NCI-H1436 treated with DMSO at 0.1 percent for 48 hours (cell line): ENCODE measurements at regions not wholly inside any gene's neighbourhood (a gene's known extent, or its start where the extent isn't known, plus 50 kb on each side); places are given as distances from the start of the nearest gene placed in this dataset.

ENCODE experiments used
- DNase-seq: peaks from one replicate; lab custom pipeline; 2025; lab: John Stamatoyannopoulos, UW

GRCh38 chr5:104223885-104224773 is 661.5 kb upstream of the NUDT12 start:
- no peak for DNase-seq

GRCh38 chr5:104218200-104218599 is 655.6 kb upstream of the NUDT12 start:
- DNase-seq: no peak

- no peak for DNase-seq
Observed at GRCh38 chr5:104213216-104213615, 650.6 kb upstream of the NUDT12 start.

GRCh38 chr5:104199771-104200170 is 637.2 kb upstream of the NUDT12 start:
- DNase-seq: no peak

GRCh38 chr5:104198156-104198555 is 635.6 kb upstream of the NUDT12 start:
- no peak for DNase-seq

GRCh38 chr5:104189909-104190308 is 627.3 kb upstream of the NUDT12 start:
- no peak for DNase-seq

- no peak for DNase-seq
Observed at GRCh38 chr5:104189031-104189430, 626.4 kb upstream of the NUDT12 start.

GRCh38 chr5:104187656-104188055 is 625.1 kb upstream of the NUDT12 start:
- DNase-seq: no peak

GRCh38 chr5:104186510-104186909 is 623.9 kb upstream of the NUDT12 start:
- DNase-seq: no peak

GRCh38 chr5:104186100-104186499 is 623.5 kb upstream of the NUDT12 start:
- no peak for DNase-seq

- no peak for DNase-seq
Observed at GRCh38 chr5:104184264-104184663, 621.7 kb upstream of the NUDT12 start.

- DNase-seq: no peak
Observed at GRCh38 chr5:104178829-104179456, 616.4 kb upstream of the NUDT12 start.

- no peak for DNase-seq
Observed at GRCh38 chr5:104178066-104178465, 615.5 kb upstream of the NUDT12 start.

- DNase-seq: no peak
Observed at GRCh38 chr5:104177651-104178050, 615.1 kb upstream of the NUDT12 start.

GRCh38 chr5:104172976-104173375 is 610.4 kb upstream of the NUDT12 start:
- DNase-seq: no peak

- no peak for DNase-seq
Observed at GRCh38 chr5:104171958-104172690, 609.5 kb upstream of the NUDT12 start.

- DNase-seq: no peak
Observed at GRCh38 chr5:104170926-104171325, 608.3 kb upstream of the NUDT12 start.

GRCh38 chr5:104146652-104147051 is 584.1 kb upstream of the NUDT12 start:
- DNase-seq: no peak

- no peak for DNase-seq
Observed at GRCh38 chr5:104139840-104140239, 577.3 kb upstream of the NUDT12 start.

- DNase-seq: no peak
Observed at GRCh38 chr5:104130320-104130719, 567.7 kb upstream of the NUDT12 start.

- DNase-seq: no peak
Observed at GRCh38 chr5:104128348-104128747, 565.8 kb upstream of the NUDT12 start.

- no peak for DNase-seq
Observed at GRCh38 chr5:104126980-104127379, 564.4 kb upstream of the NUDT12 start.

- DNase-seq: no peak
Observed at GRCh38 chr5:104119529-104119928, 556.9 kb upstream of the NUDT12 start.
